ENCODE measurements at regions not wholly inside any gene's neighbourhood (a gene's known extent, or its start where the extent isn't known, plus 50 kb on each side); places are given as distances from the start of the nearest gene placed in this dataset.

GRCh38 chr7:25877802-25878789 is 273.9 kb upstream of the NFE2L3 start:
- 67 to 68% methylated on average over 9 of the region's 9 CpGs for WGBS, 2 donors
- intact Hi-C loops (cut with DNase I): no loop called here

GRCh38 chr7:25879799-25880198 is 272.2 kb upstream of the NFE2L3 start:
- intact Hi-C loops (cut with DNase I): no loop called here
- H3K4me3 ChIP-seq (replicated peaks in 1 of 3): no peak overlapping the region
- whole genome bisulfite sequencing, 2 donors: 92 to 94% methylated on average over 3 of the region's 3 CpGs
- H3K4me1 ChIP-seq: no peaks in the 10 kb centered on the region
- DNase-seq: no peak
- no peak for TF ChIP-seq CTCF (IDR thresholded peaks at IDR 0.05)
- no peak for TF ChIP-seq POLR2A (IDR thresholded peaks at IDR 0.05)
- H3K9me3 ChIP-seq: no peaks in the 10 kb centered on the region
- peaks cover 6% of the 10 kb centered on the region for H3K27me3 ChIP-seq
- H3K36me3 ChIP-seq: no peaks in the 10 kb centered on the region
- H3K27ac ChIP-seq: no peak overlapping the region

More at GRCh38 chr7:25877802-25878789, 273.9 kb upstream of the NFE2L3 start:
- Histone ChIP-seq H3K9me3 (no peaks in the 10 kb centered on the region), H3K4me1 (no peaks in the 10 kb centered on the region), H3K27me3 (peaks cover 6% of the 10 kb centered on the region), H3K27ac (no peak overlapping the region), H3K36me3 (no peaks in the 10 kb centered on the region), H3K4me3 (replicated peaks in 1 of 3) (no peak overlapping the region)
- no peak for DNase-seq
- TF ChIP-seq POLR2A (IDR thresholded peaks at IDR 0.05): no peak
- no peak for TF ChIP-seq CTCF (IDR thresholded peaks at IDR 0.05)

- 65 to 79% methylated on average over 14 of the region's 14 CpGs for WGBS, 2 donors
- Histone ChIP-seq H3K4me1 (no peaks in the 10 kb centered on the region), H3K4me3 (replicated peaks in 1 of 3) (no peak overlapping the region), H3K27ac (no peak overlapping the region), H3K9me3 (no peaks in the 10 kb centered on the region), H3K27me3 (peaks cover 6% of the 10 kb centered on the region), H3K36me3 (no peaks in the 10 kb centered on the region)
- TF ChIP-seq CTCF (IDR thresholded peaks at IDR 0.05) (no peak), POLR2A (IDR thresholded peaks at IDR 0.05) (no peak)
- intact Hi-C loops (cut with DNase I): no loop called here
- no peak for DNase-seq
Observed at GRCh38 chr7:25881317-25882037, 270.5 kb upstream of the NFE2L3 start.

- no peak for TF ChIP-seq CTCF (IDR thresholded peaks at IDR 0.05)
- TF ChIP-seq POLR2A (IDR thresholded peaks at IDR 0.05): no peak
- DNase-seq: no peak
- intact Hi-C loops (cut with DNase I): no loop called here
- Histone ChIP-seq H3K36me3 (no peaks in the 10 kb centered on the region), H3K4me1 (no peaks in the 10 kb centered on the region), H3K9me3 (no peaks in the 10 kb centered on the region), H3K27ac (no peak overlapping the region), H3K27me3 (peaks cover 6% of the 10 kb centered on the region), H3K4me3 (replicated peaks in 1 of 3) (no peak overlapping the region)
- 69 to 75% methylated on average over 13 of the region's 13 CpGs for WGBS, 2 donors
Observed at GRCh38 chr7:25882151-25882773, 269.7 kb upstream of the NFE2L3 start.
